ENCODE measurements at regions not wholly inside any gene's neighbourhood (a gene's known extent, or its start where the extent isn't known, plus 50 kb on each side); places are given as distances from the start of the nearest gene placed in this dataset.
"Not testable (repeated sequence)": the region's sequence is repeated elsewhere in the genome, so short reads cannot be mapped to it uniquely, and the experiment has no call there.

GRCh38 chr9:33676746-33677505, 118.4 kb upstream of the PRSS3 start:
- no peaks in the 10 kb centered on the region for H3K9me3 ChIP-seq (replicated peaks)
- peaks cover 22% of the 10 kb centered on the region for H3K27me3 ChIP-seq (replicated peaks)
- peak overlapping the region; percentile 23 for H3K4me3 ChIP-seq
- no peak overlapping the region for H3K27ac ChIP-seq
- no peaks in the 10 kb centered on the region for H3K36me3 ChIP-seq
- DNase-seq (ENCODE audit: low read depth in 1 of 2, low spot score in 2 of 2) = peak in 1 of 2 experiments; percentile 4
- H3K4me1 ChIP-seq (replicated peaks) = no peaks in the 10 kb centered on the region

- no peaks in the 10 kb centered on the region for H3K9me3 ChIP-seq (replicated peaks)
- no peaks in the 10 kb centered on the region for H3K36me3 ChIP-seq
- peaks cover 22% of the 10 kb centered on the region for H3K27me3 ChIP-seq (replicated peaks)
- H3K4me1 ChIP-seq (replicated peaks) = no peaks in the 10 kb centered on the region
- no peak overlapping the region for H3K27ac ChIP-seq
- no peak for DNase-seq (ENCODE audit: low read depth in 1 of 2, low spot score in 2 of 2)
- no peak overlapping the region; the same call in 1 of the 2 replicates for H3K4me3 ChIP-seq
Measured at GRCh38 chr9:33677506-33677809, 117.9 kb upstream of the PRSS3 start.

GRCh38 chr9:33677961-33678360, 117.4 kb upstream of the PRSS3 start:
- H3K36me3 ChIP-seq = no peaks in the 10 kb centered on the region
- no peak overlapping the region for H3K4me3 ChIP-seq
- no peak for DNase-seq (ENCODE audit: low read depth in 1 of 2, low spot score in 2 of 2)
- no peaks in the 10 kb centered on the region for H3K9me3 ChIP-seq (replicated peaks)
- H3K4me1 ChIP-seq (replicated peaks) = no peaks in the 10 kb centered on the region
- no peak overlapping the region for H3K27ac ChIP-seq
- peaks cover 22% of the 10 kb centered on the region for H3K27me3 ChIP-seq (replicated peaks)

- no peak overlapping the region for H3K4me3 ChIP-seq
- no peaks in the 10 kb centered on the region for H3K9me3 ChIP-seq (replicated peaks)
- no peak overlapping the region for H3K27ac ChIP-seq
- H3K4me1 ChIP-seq (replicated peaks) = no peaks in the 10 kb centered on the region
- peaks cover 3% of the 10 kb centered on the region for H3K27me3 ChIP-seq (replicated peaks)
- H3K36me3 ChIP-seq = no peaks in the 10 kb centered on the region
- no peak for DNase-seq (ENCODE audit: low read depth in 1 of 2, low spot score in 2 of 2)
Measured at GRCh38 chr9:33682551-33682950, 112.8 kb upstream of the PRSS3 start.

- Histone ChIP-seq H3K4me3 (no peak overlapping the region), H3K9me3 (replicated peaks) (no peaks in the 10 kb centered on the region), H3K36me3 (no peaks in the 10 kb centered on the region), H3K4me1 (replicated peaks) (no peaks in the 10 kb centered on the region), H3K27ac (no peak overlapping the region), H3K27me3 (replicated peaks) (no peaks in the 10 kb centered on the region; the same call in 1 of the 2 replicates)
- no peak for DNase-seq (ENCODE audit: low read depth in 1 of 2, low spot score in 2 of 2)
Measured at GRCh38 chr9:33684831-33685230, 110.5 kb upstream of the PRSS3 start.

- DNase-seq (ENCODE audit: low read depth in 1 of 2, low spot score in 2 of 2) = no peak
- no peaks in the 10 kb centered on the region for H3K4me1 ChIP-seq (replicated peaks)
- H3K4me3 ChIP-seq = no peak overlapping the region
- no peaks in the 10 kb centered on the region; the same call in 1 of the 2 replicates for H3K27me3 ChIP-seq (replicated peaks)
- no peaks in the 10 kb centered on the region for H3K9me3 ChIP-seq (replicated peaks)
- no peaks in the 10 kb centered on the region for H3K36me3 ChIP-seq
- no peak overlapping the region for H3K27ac ChIP-seq
Measured at GRCh38 chr9:33686942-33687341, 108.4 kb upstream of the PRSS3 start.

GRCh38 chr9:33687779-33688178, 107.6 kb upstream of the PRSS3 start:
- H3K27ac ChIP-seq = no peak overlapping the region
- DNase-seq (ENCODE audit: low read depth in 1 of 2, low spot score in 2 of 2) = no peak
- no peak overlapping the region for H3K4me3 ChIP-seq

GRCh38 chr9:33690143-33690933, 105.0 kb upstream of the PRSS3 start:
- H3K27ac ChIP-seq = no peak overlapping the region
- H3K4me1 ChIP-seq (replicated peaks) = no peaks in the 10 kb centered on the region
- H3K36me3 ChIP-seq = no peaks in the 10 kb centered on the region
- H3K27me3 ChIP-seq (replicated peaks) = no peaks in the 10 kb centered on the region
- H3K4me3 ChIP-seq = no peak overlapping the region
- no peaks in the 10 kb centered on the region for H3K9me3 ChIP-seq (replicated peaks)
- DNase-seq (ENCODE audit: low read depth in 1 of 2, low spot score in 2 of 2) = no peak

More at GRCh38 chr9:33687779-33688178, 107.6 kb upstream of the PRSS3 start:
- no peaks in the 10 kb centered on the region for H3K36me3 ChIP-seq
- H3K4me1 ChIP-seq (replicated peaks) = no peaks in the 10 kb centered on the region
- H3K27me3 ChIP-seq (replicated peaks) = no peaks in the 10 kb centered on the region; the same call in 1 of the 2 replicates
- no peaks in the 10 kb centered on the region for H3K9me3 ChIP-seq (replicated peaks)

GRCh38 chr9:33695299-33695698, 100.1 kb upstream of the PRSS3 start:
- no peak for DNase-seq (ENCODE audit: low read depth in 1 of 2, low spot score in 2 of 2)
- Histone ChIP-seq H3K36me3 (no peaks in the 10 kb centered on the region), H3K27ac (no peak overlapping the region), H3K4me1 (replicated peaks) (no peaks in the 10 kb centered on the region), H3K27me3 (replicated peaks) (no peaks in the 10 kb centered on the region), H3K4me3 (no peak overlapping the region), H3K9me3 (replicated peaks) (no peaks in the 10 kb centered on the region)

GRCh38 chr9:33695856-33696255, 99.5 kb upstream of the PRSS3 start:
- Histone ChIP-seq H3K27ac (no peak overlapping the region), H3K4me3 (no peak overlapping the region), H3K9me3 (replicated peaks) (no peaks in the 10 kb centered on the region), H3K27me3 (replicated peaks) (no peaks in the 10 kb centered on the region), H3K4me1 (replicated peaks) (no peaks in the 10 kb centered on the region), H3K36me3 (no peaks in the 10 kb centered on the region)
- no peak for DNase-seq (ENCODE audit: low read depth in 1 of 2, low spot score in 2 of 2)

GRCh38 chr9:33697171-33697570, 98.2 kb upstream of the PRSS3 start:
- no peak overlapping the region for H3K4me3 ChIP-seq
- no peaks in the 10 kb centered on the region for H3K27me3 ChIP-seq (replicated peaks)
- no peak for DNase-seq (ENCODE audit: low read depth in 1 of 2, low spot score in 2 of 2)
- no peak overlapping the region for H3K27ac ChIP-seq
- no peaks in the 10 kb centered on the region for H3K4me1 ChIP-seq (replicated peaks)
- H3K36me3 ChIP-seq = no peaks in the 10 kb centered on the region
- H3K9me3 ChIP-seq (replicated peaks) = no peaks in the 10 kb centered on the region

GRCh38 chr9:33698267-33698666, 97.1 kb upstream of the PRSS3 start:
- Histone ChIP-seq H3K9me3 (replicated peaks) (no peaks in the 10 kb centered on the region), H3K27ac (no peak overlapping the region), H3K4me1 (replicated peaks) (no peaks in the 10 kb centered on the region), H3K4me3 (no peak overlapping the region), H3K27me3 (replicated peaks) (no peaks in the 10 kb centered on the region), H3K36me3 (no peaks in the 10 kb centered on the region)
- DNase-seq (ENCODE audit: low read depth in 1 of 2, low spot score in 2 of 2) = no peak

GRCh38 chr9:33700940-33701339, 94.4 kb upstream of the PRSS3 start:
- not testable (repeated sequence) for H3K36me3 ChIP-seq; H3K27ac ChIP-seq; H3K9me3 ChIP-seq (replicated peaks); DNase-seq (ENCODE audit: low read depth in 1 of 2, low spot score in 2 of 2); H3K27me3 ChIP-seq (replicated peaks); H3K4me3 ChIP-seq; H3K4me1 ChIP-seq (replicated peaks)

- DNase-seq (ENCODE audit: low read depth in 1 of 2, low spot score in 2 of 2) = no peak
- Histone ChIP-seq H3K4me1 (replicated peaks) (no peaks in the 10 kb centered on the region), H3K36me3 (no peaks in the 10 kb centered on the region), H3K9me3 (replicated peaks) (no peaks in the 10 kb centered on the region), H3K4me3 (no peak overlapping the region), H3K27me3 (replicated peaks) (no peaks in the 10 kb centered on the region), H3K27ac (no peak overlapping the region)
Measured at GRCh38 chr9:33703430-33704102, 91.8 kb upstream of the PRSS3 start.

Measured in SJSA1 (cell line).